SU-DHL-6 (cell line): ENCODE measurements at regions not wholly inside any gene's neighbourhood (a gene's known extent, or its start where the extent isn't known, plus 50 kb on each side); places are given as distances from the start of the nearest gene placed in this dataset.

Experiments used
- H2AFZ ChIP-seq: fragments of 200-600 bp; sonication (generic); 2 replicates; pipeline ENCODE4 v1.6.1; 2014; ENCODE audit warnings: low read depth, mild to moderate bottlenecking, moderate library complexity, mixed read lengths, antibody characterized with exemption, low read length; ENCODE audit not compliant: severe bottlenecking
- H3F3A ChIP-seq: fragments of 200-600 bp; shearing (Covaris generic); 2 replicates; pipeline ENCODE4 v1.6.0; 2016; ENCODE audit warnings: antibody characterized with exemption, mild to moderate bottlenecking; ENCODE audit not compliant: insufficient read depth
- H3K27ac ChIP-seq: fragments of 200-600 bp; sonication (generic); 2 replicates; pipeline ENCODE4 v1.5.1; 2016; ENCODE audit warnings: low read depth, mild to moderate bottlenecking, low read length, moderate library complexity, mixed read lengths
- H3K27me3 ChIP-seq: fragments of 200-600 bp; sonication (generic), shearing (Covaris generic); 2 replicates; pipeline ENCODE4 v1.6.0; 2014; ENCODE audit warnings: mild to moderate bottlenecking, low read length
- H3K36me3 ChIP-seq: fragments of 200-600 bp; sonication (generic); 2 replicates; pipeline ENCODE4 v1.6.1; 2014; ENCODE audit warnings: mild to moderate bottlenecking, low read length, mixed read lengths
- H3K4me2 ChIP-seq: fragments of 300-600, 200-600 bp; shearing (Covaris generic), sonication (generic); 2 replicates; pipeline ENCODE4 v1.6.0; 2014; ENCODE audit warnings: low read length, low read depth, mild to moderate bottlenecking; ENCODE audit not compliant: poor library complexity, severe bottlenecking
- H3K4me3 ChIP-seq: fragments of 200-600 bp; sonication (generic); 2 replicates; pipeline ENCODE4 v1.5.1; 2014; ENCODE audit warnings: antibody characterized with exemption, low read length, mild to moderate bottlenecking, mixed read lengths; ENCODE audit not compliant: insufficient read depth, poor library complexity, severe bottlenecking
- H3K79me2 ChIP-seq: fragments of 200-600 bp; sonication (generic); 2 replicates; pipeline ENCODE4 v1.6.1; 2014; ENCODE audit warnings: mild to moderate bottlenecking, low read length, moderate library complexity; ENCODE audit not compliant: insufficient read depth
- H3K9ac ChIP-seq: fragments of 200-600 bp; sonication (generic); 2 replicates; pipeline ENCODE4 v1.7.0; 2014; ENCODE audit warnings: mild to moderate bottlenecking, low read length
- H3K9me2 ChIP-seq: fragments of 200-600 bp; sonication (generic); replicated peaks from 2 replicates; pipeline ENCODE4 v1.6.1; 2014; ENCODE audit warnings: low read length; ENCODE audit not compliant: insufficient read depth
- H3K9me3 ChIP-seq: fragments of 200-600 bp; sonication (generic); 2 replicates; pipeline ENCODE4 v1.6.1; 2014; ENCODE audit warnings: low read length, mixed read lengths; ENCODE audit not compliant: insufficient read depth
- H4K20me1 ChIP-seq: fragments of 200-600 bp; sonication (generic); 2 replicates; pipeline ENCODE4 v1.6.1; 2014; ENCODE audit warnings: low read depth, mild to moderate bottlenecking, antibody characterized with exemption, low read length, moderate library complexity, mixed read lengths
- EZH2phosphoT487 ChIP-seq: fragments of 200-600 bp; sonication (generic), shearing (Covaris generic); conservative IDR thresholded peaks from 2 replicates; pipeline ENCODE4 v1.6.1; 2018; ENCODE audit warnings: mild to moderate bottlenecking, antibody characterized with exemption, low read length, moderate library complexity, mixed read lengths
- TF ChIP-seq, protein P1 (sequence below): fragments of 200-600 bp; sonication (generic); IDR thresholded peaks from one replicate; pipeline ENCODE4 v1.5.1; 2017; ENCODE audit warnings: antibody characterized with exemption, mild to moderate bottlenecking, low read length, moderate library complexity; ENCODE audit not compliant: insufficient read depth, poor library complexity, severe bottlenecking

DNA sequence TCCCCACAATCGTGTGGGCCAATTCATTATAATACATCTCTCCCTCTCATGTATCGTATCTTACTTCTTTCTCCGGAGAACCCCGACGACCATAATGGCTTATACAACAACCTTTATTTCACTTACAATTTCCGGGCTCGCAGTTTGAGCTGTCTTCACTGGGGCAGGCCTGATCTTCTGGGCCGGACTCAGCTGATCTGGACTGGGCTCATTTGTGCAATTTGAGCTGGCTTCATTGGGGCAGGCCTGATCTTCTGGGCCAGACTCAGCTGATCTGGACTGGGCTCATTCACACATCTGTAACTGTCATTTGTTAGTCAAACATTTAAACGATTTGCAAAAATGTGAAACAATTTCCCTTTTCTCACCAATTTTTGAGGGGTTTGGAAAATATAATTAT, 171.5 kb upstream of the FRG1 start:
- Histone ChIP-seq H3K79me2 (no peaks in the 10 kb centered on the region), H3F3A (no peaks in the 10 kb centered on the region), H3K27me3 (no peaks in the 10 kb centered on the region), H2AFZ (no peak overlapping the region), H4K20me1 (no peaks in the 10 kb centered on the region), H3K9me2 (no peaks in the 10 kb centered on the region), H3K36me3 (no peaks in the 10 kb centered on the region), H3K9ac (no peak overlapping the region), H3K9me3 (no peaks in the 10 kb centered on the region), H3K4me3 (no peak overlapping the region), H3K4me2 (no peak overlapping the region), H3K27ac (no peak overlapping the region)
- no peak for TF ChIP-seq EZH2phosphoT487
- TF ChIP-seq, protein P1, sequence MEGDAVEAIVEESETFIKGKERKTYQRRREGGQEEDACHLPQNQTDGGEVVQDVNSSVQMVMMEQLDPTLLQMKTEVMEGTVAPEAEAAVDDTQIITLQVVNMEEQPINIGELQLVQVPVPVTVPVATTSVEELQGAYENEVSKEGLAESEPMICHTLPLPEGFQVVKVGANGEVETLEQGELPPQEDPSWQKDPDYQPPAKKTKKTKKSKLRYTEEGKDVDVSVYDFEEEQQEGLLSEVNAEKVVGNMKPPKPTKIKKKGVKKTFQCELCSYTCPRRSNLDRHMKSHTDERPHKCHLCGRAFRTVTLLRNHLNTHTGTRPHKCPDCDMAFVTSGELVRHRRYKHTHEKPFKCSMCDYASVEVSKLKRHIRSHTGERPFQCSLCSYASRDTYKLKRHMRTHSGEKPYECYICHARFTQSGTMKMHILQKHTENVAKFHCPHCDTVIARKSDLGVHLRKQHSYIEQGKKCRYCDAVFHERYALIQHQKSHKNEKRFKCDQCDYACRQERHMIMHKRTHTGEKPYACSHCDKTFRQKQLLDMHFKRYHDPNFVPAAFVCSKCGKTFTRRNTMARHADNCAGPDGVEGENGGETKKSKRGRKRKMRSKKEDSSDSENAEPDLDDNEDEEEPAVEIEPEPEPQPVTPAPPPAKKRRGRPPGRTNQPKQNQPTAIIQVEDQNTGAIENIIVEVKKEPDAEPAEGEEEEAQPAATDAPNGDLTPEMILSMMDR, result no peak

DNA sequence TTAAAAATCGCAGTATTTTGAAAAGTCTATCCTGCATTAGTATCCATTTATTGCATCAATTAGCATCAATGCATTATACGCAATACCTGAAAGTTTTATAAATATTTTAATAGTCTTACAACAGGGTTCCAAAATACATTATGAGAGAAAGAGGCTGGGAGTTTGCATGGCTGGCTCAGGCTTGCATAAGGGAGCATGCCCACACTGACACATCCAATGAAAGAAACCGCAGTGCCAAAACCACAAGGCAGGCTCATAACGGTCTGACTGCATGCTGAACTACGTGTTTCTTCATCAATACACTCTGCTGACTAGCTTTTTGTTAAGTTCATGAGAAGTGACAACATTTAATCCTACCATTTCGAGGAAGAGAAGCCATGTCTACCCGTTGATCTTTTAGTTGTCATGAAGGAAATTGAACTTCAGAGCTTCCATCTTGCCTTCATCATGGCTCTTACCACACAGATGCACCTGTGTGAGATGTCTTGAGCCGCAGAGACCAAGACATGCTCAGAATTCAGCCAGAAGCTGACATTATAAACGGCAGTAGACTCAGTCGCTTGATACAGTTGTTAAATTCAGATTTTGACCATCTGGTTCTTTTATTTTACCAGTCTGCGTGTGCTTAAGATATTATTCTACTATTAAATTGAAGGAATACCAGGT, 168.8 kb upstream of the FRG1 start:
- Histone ChIP-seq H4K20me1 (no peaks in the 10 kb centered on the region), H3K79me2 (no peaks in the 10 kb centered on the region), H3K36me3 (no peaks in the 10 kb centered on the region), H3K27ac (no peak overlapping the region), H3K4me2 (no peak overlapping the region), H3K27me3 (no peaks in the 10 kb centered on the region; the same call in 1 of the 2 replicates), H3K9ac (no peak overlapping the region), H3K4me3 (no peak overlapping the region), H3K9me3 (no peaks in the 10 kb centered on the region), H3K9me2 (no peaks in the 10 kb centered on the region), H3F3A (no peaks in the 10 kb centered on the region), H2AFZ (no peak overlapping the region)
- TF ChIP-seq, protein P1, result no peak
- TF ChIP-seq EZH2phosphoT487, result no peak

DNA sequence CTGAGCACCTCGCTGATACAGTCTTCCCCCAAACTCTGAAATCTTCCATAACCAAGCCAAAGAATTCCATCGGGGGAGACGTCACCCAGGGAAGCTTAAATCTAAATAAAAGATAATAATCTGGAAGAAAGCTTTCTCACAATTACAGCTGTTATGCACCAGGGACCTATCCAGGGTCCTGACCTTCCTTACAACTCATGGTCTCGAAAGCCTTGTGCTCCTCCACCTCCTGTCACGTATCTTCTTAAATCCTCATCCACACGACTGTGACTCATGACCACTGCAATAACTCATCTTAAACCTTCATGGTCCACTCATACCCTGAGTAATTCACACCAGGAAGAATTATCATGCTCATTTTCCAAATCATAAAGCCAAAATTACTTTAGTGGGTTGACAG, 166.8 kb upstream of the FRG1 start:
- Histone ChIP-seq H3K9ac (no peak overlapping the region), H3K4me2 (no peak overlapping the region), H3F3A (no peaks in the 10 kb centered on the region), H3K4me3 (no peak overlapping the region), H3K9me3 (no peaks in the 10 kb centered on the region), H4K20me1 (no peaks in the 10 kb centered on the region), H3K9me2 (no peaks in the 10 kb centered on the region), H3K79me2 (no peaks in the 10 kb centered on the region), H3K36me3 (no peaks in the 10 kb centered on the region), H2AFZ (no peak overlapping the region), H3K27me3 (no peaks in the 10 kb centered on the region; the same call in 1 of the 2 replicates), H3K27ac (no peak overlapping the region)
- TF ChIP-seq, protein P1, result no peak
- TF ChIP-seq EZH2phosphoT487, result no peak
